Nucleus accumbens (tissue), 56 donors: ENCODE measurements at regions not wholly inside any gene's neighbourhood (a gene's known extent, or its start where the extent isn't known, plus 50 kb on each side); places are given as distances from the start of the nearest gene placed in this dataset.
A peak's percentile ranks its signal among the peaks of the same experiment; 100 is the strongest.

Source experiments
- DNase-seq, 56 donors: peaks; one replicate each; lab custom pipeline; 2025; lab: John Stamatoyannopoulos, UW

- no peak for DNase-seq
Measured at GRCh38 chr12:69091442-69092017, 147.8 kb upstream of the CPSF6 start.

- DNase-seq, result no peak
Measured at GRCh38 chr12:69092137-69092536, 147.2 kb upstream of the CPSF6 start.

GRCh38 chr12:69094606-69095216 is 144.7 kb upstream of the CPSF6 start:
- peak in 4 of 56 donors; percentile 1 to 3 (median 2) for DNase-seq

- DNase-seq, result no peak
Measured at GRCh38 chr12:69095765-69096477, 143.4 kb upstream of the CPSF6 start.

- no peak for DNase-seq
Measured at GRCh38 chr12:69096669-69097335, 142.6 kb upstream of the CPSF6 start.

GRCh38 chr12:69097619-69098368 is 141.6 kb upstream of the CPSF6 start:
- no peak for DNase-seq

GRCh38 chr12:69099201-69099837 is 140.1 kb upstream of the CPSF6 start:
- no peak for DNase-seq

- DNase-seq, result no peak
Measured at GRCh38 chr12:69101505-69101904, 137.9 kb upstream of the CPSF6 start.

GRCh38 chr12:69102856-69103255 is 136.5 kb upstream of the CPSF6 start:
- DNase-seq, result no peak

GRCh38 chr12:69105101-69105962 is 134.0 kb upstream of the CPSF6 start:
- no peak for DNase-seq

- no peak for DNase-seq
Measured at GRCh38 chr12:69106482-69107118, 132.8 kb upstream of the CPSF6 start.

GRCh38 chr12:69107541-69107940 is 131.8 kb upstream of the CPSF6 start:
- DNase-seq, result no peak

- DNase-seq, result no peak
Measured at GRCh38 chr12:69108037-69108436, 131.3 kb upstream of the CPSF6 start.

GRCh38 chr12:69112616-69113015 is 126.8 kb upstream of the CPSF6 start:
- no peak for DNase-seq

- DNase-seq, result no peak
Measured at GRCh38 chr12:69115099-69115498, 124.3 kb upstream of the CPSF6 start.

GRCh38 chr12:69115951-69116350 is 123.4 kb upstream of the CPSF6 start:
- no peak for DNase-seq

GRCh38 chr12:69117566-69118266 is 121.7 kb upstream of the CPSF6 start:
- DNase-seq, result no peak

- no peak for DNase-seq
Measured at GRCh38 chr12:69118516-69118915, 120.9 kb upstream of the CPSF6 start.
